MCF 10A (cell line): ENCODE measurements at regions not wholly inside any gene's neighbourhood (a gene's known extent, or its start where the extent isn't known, plus 50 kb on each side); places are given as distances from the start of the nearest gene placed in this dataset.

Experiments used
- BruUV-seq: library from RNA; stranded (reverse); fragments of 400-500 nt; replicated peaks from 2 replicates; lab custom pipeline; 2021; lab: Mats Ljungman, UMichigan
- CTCF ChIA-PET: fragments of 300-600 bp; sonication (Branson Sonifier 250); formaldehyde crosslinking; extraction: SDS; loops from one replicate; lab custom pipeline; 2021; ENCODE audit warnings: antibody characterized with exemption, inconsistent platforms; lab: Yijun Ruan, JAX
- POLR2A ChIA-PET: fragments of 300-600, 350-650 bp; sonication (Branson Sonifier 250); formaldehyde crosslinking; extraction: SDS; loops from one replicate; lab custom pipeline; 2020; ENCODE audit warnings: antibody characterized with exemption, inconsistent platforms; lab: Yijun Ruan, JAX
- DNase-seq: peaks from one replicate; pipeline ENCODE4 v3.0.0-alpha.2; 2018; ENCODE audit not compliant: unreplicated experiment
- H3K27ac Mint-ChIP-seq: one replicate; pipeline ENCODE4 v1.8.0; 2022; ENCODE audit warnings: mild to moderate bottlenecking, low read depth, mixed read lengths; ENCODE audit not compliant: unreplicated experiment
- H3K27me3 Mint-ChIP-seq: one replicate; pipeline ENCODE4 v1.8.0; 2022; ENCODE audit warnings: mixed read lengths; ENCODE audit not compliant: insufficient read depth, unreplicated experiment
- H3K36me3 Mint-ChIP-seq: one replicate; pipeline ENCODE4 v1.8.0; 2022; ENCODE audit warnings: mild to moderate bottlenecking, moderate library complexity, mixed read lengths; ENCODE audit not compliant: insufficient read depth, unreplicated experiment
- H3K4me1 Mint-ChIP-seq: one replicate; pipeline ENCODE4 v1.8.0; 2022; ENCODE audit warnings: mixed read lengths; ENCODE audit not compliant: insufficient read depth, unreplicated experiment
- H3K4me3 Mint-ChIP-seq: one replicate; pipeline ENCODE4 v1.8.0; 2022; ENCODE audit warnings: mild to moderate bottlenecking, moderate library complexity, mixed read lengths; ENCODE audit not compliant: unreplicated experiment
- H3K9me3 Mint-ChIP-seq: one replicate; pipeline ENCODE4 v1.8.0; 2022; ENCODE audit warnings: mixed read lengths; ENCODE audit not compliant: unreplicated experiment
- intact Hi-C: fragments of 100-400 bp; cut with micrococcal nuclease; formaldehyde crosslinking; loops from 2 replicates; pipeline ENCODE4 v1.14.1; 2022
- TF ChIP-seq, protein P1 (sequence below): fragments of 200-600 bp; IDR thresholded peaks from one replicate; pipeline ENCODE4 v1.8.0; 2022; ENCODE audit warnings: antibody characterized with exemption, mild to moderate bottlenecking; ENCODE audit not compliant: unreplicated experiment

DNA sequence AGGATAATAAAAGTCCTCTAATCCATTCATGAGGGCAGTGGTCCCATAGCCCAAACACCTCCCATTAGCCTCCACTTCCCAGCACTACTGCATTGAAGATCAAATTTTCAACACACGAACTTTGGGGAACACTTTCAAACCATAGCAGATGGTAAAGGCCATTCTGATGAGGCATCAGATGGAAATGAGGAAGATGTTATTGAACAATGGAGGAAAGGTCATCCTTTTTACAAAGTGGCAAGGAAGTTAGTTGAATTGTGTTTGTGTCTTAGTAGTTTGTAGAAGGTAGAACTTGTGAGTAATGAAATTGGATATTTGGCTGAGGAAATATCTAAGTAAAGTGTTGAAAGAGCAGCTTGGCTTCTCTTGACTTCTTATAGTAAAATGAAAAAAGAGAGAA is 93.3 kb upstream of the NLRP1 start:
- Mint-ChIP-seq H3K4me3 (no peak overlapping the region), H3K4me1 (no peaks in the 10 kb centered on the region), H3K27me3 (peaks cover 88% of the 10 kb centered on the region), H3K9me3 (no peaks in the 10 kb centered on the region), H3K36me3 (no peaks in the 10 kb centered on the region), H3K27ac (no peak overlapping the region)
- CTCF ChIA-PET: no interaction called here
- POLR2A ChIA-PET: no interaction called here
- BruUV-seq: no TSS peak
- intact Hi-C loops: no loop called here
- no peak for DNase-seq
- TF ChIP-seq, protein P1, sequence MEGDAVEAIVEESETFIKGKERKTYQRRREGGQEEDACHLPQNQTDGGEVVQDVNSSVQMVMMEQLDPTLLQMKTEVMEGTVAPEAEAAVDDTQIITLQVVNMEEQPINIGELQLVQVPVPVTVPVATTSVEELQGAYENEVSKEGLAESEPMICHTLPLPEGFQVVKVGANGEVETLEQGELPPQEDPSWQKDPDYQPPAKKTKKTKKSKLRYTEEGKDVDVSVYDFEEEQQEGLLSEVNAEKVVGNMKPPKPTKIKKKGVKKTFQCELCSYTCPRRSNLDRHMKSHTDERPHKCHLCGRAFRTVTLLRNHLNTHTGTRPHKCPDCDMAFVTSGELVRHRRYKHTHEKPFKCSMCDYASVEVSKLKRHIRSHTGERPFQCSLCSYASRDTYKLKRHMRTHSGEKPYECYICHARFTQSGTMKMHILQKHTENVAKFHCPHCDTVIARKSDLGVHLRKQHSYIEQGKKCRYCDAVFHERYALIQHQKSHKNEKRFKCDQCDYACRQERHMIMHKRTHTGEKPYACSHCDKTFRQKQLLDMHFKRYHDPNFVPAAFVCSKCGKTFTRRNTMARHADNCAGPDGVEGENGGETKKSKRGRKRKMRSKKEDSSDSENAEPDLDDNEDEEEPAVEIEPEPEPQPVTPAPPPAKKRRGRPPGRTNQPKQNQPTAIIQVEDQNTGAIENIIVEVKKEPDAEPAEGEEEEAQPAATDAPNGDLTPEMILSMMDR: no peak

DNA sequence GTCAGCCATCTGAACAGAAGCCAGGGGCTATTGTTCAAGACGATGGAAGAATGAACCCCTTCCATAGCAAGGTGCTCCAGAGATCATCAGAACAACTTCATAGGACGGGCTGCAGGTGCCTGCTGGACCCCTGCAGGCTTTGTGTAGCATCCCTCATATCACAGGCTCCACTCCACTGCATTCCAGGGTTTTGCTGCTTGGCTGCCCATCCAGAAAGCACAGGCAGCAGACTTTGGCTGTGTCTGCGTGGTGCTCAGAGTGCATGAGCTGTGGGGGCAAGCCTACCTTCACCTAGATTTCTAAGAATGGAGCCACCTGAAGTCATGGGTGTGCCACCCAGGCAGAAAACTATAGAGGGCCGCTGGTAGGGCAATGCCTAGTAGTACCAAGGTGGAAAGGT is 93.9 kb upstream of the NLRP1 start:
- Mint-ChIP-seq H3K4me3 (no peak overlapping the region), H3K27me3 (peaks cover 88% of the 10 kb centered on the region), H3K4me1 (no peaks in the 10 kb centered on the region), H3K36me3 (no peaks in the 10 kb centered on the region), H3K27ac (no peak overlapping the region), H3K9me3 (no peaks in the 10 kb centered on the region)
- POLR2A ChIA-PET: no interaction called here
- CTCF ChIA-PET: interaction anchor here (0.6 kb wide), 1 partner anchor 730 kb away, joined by 3 read pairs; no protein-coding TSS in a partner anchor
- no TSS peak for BruUV-seq
- intact Hi-C loops: no loop called here
- TF ChIP-seq, protein P1: no peak
- DNase-seq: no peak

DNA sequence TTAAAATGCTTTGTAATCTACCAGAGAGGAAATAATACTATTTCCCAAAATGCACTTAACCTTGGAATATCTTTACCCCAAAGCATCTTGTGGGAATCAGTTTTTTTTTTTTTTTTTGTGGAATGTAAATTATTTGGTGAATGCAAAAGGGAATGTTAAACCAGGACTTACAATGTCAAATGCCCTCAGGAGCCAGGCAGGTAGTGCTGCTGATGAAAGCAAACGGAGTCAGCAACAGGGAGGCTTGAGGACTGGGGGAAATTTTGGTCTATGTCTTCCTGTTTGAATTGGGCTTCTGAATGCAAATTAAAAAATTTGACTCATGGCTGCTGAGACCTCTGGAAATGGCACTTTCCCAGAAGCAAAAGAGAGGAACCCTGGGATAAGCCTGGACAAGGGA is 96.5 kb upstream of the NLRP1 start:
- no peak for DNase-seq
- TF ChIP-seq, protein P1: no peak
- Mint-ChIP-seq H3K36me3 (no peaks in the 10 kb centered on the region), H3K27ac (no peak overlapping the region), H3K4me1 (no peaks in the 10 kb centered on the region), H3K4me3 (no peak overlapping the region), H3K27me3 (peaks cover 83% of the 10 kb centered on the region), H3K9me3 (no peaks in the 10 kb centered on the region)
- ChIA-PET POLR2A (no interaction called here), CTCF (no interaction called here)
- intact Hi-C loops: no loop called here
- no TSS peak for BruUV-seq

DNA sequence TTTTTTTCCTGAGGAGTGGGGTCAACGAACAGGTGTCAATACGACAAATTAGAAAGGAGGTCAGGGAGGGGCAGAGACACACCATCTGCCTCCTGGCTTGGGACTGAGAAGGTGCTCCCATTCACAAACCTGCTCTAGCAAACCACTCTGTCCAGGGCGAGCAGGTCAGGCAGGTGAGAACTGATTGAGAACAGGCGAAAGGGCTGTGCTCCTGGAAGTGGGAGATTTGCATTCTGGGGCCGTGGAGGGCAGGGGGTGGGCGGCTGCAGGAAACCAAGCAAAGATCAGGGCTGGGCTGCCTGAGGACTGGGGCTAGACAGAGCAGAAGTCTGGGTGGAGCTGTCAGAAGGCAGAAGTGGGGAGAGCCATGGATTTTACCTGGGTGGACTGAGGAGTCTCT is 98.9 kb upstream of the NLRP1 start:
- BruUV-seq: no TSS peak
- CTCF ChIA-PET: no interaction called here
- intact Hi-C loops: no loop called here

More for the DNA sequence above, 98.9 kb upstream of the NLRP1 start:
- Mint-ChIP-seq H3K9me3 (no peaks in the 10 kb centered on the region), H3K4me1 (no peaks in the 10 kb centered on the region), H3K27ac (no peak overlapping the region), H3K4me3 (no peak overlapping the region), H3K36me3 (no peaks in the 10 kb centered on the region), H3K27me3 (peaks cover 80% of the 10 kb centered on the region)
- TF ChIP-seq, protein P1: no peak
- POLR2A ChIA-PET: no interaction called here
- DNase-seq: no peak
